ENCODE measurements at regions not wholly inside any gene's neighbourhood (a gene's known extent, or its start where the extent isn't known, plus 50 kb on each side); places are given as distances from the start of the nearest gene placed in this dataset.

- in situ Hi-C loops (cut with HindIII; ENCODE audit: low pct_unique_long_range_greater_than_20kb, low sequenced_read_pairs), result no loop called here
- DNase-seq (ENCODE audit: low read depth), result no peak
Measured at GRCh38 chr5:4233671-4234070, 638.0 kb downstream of the IRX1 start.

DNA sequence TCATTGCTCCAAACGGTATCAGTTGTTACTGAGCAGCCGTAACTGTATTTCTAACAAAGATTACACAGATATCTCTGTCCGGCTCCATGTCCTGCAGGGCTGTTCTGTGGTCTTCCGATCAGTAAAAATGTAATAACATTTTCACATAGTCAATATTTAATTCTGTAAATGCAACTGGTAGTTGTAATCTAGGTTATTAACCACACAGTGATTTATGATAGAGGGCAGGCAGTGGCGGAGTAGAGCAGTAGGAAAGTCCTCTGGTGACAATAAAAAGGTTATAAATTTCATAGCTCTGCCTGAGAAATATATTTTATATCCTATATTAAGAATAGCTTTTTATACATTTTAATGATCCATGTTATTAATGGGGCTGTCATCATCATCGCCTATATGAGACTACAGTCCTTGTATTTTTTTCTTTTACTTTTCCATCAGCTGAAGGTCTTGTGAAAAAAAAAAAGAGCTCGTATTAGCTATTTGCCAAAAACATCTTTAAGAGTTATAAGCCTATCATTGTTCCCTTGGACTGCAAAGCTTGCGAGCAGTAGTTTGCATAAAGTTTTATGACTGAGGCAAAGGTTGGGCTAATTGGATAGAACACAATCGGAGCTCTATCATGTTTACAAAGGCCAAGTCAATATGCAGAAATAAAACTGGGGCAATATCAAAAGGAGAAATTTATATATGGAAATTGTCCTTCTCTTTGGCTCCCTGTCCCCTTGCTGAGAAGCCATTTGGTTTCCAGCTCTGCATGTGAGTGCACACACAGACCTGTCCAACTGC lies 648.0 kb downstream of the IRX1 start:
- no peak for DNase-seq (ENCODE audit: low read depth)
- in situ Hi-C loops (cut with HindIII; ENCODE audit: low pct_unique_long_range_greater_than_20kb, low sequenced_read_pairs), result no loop called here

GRCh38 chr5:4244306-4244705 lies 648.7 kb downstream of the IRX1 start:
- DNase-seq (ENCODE audit: low read depth), result no peak
- in situ Hi-C loops (cut with HindIII; ENCODE audit: low pct_unique_long_range_greater_than_20kb, low sequenced_read_pairs), result no loop called here

DNA sequence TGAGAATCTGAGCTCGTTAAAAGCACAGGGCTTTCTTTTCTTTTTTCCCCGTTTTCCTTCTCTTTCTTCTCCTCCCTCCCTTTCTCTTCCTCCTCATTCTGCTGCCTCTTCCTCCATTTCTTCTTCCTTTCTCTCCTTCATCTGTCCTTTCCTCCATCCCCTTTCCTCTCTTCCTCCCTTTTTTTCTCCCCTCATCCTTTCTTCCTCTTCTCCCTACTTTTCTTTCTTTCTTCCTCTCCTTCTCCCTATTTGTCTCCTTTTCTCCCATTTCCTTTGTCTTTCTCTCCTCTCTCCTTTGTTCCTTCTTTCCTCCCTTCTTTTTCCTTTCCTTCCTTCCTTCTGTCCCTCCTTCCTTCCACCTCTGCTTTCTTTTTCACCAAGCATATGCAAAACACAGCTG lies 649.4 kb downstream of the IRX1 start:
- in situ Hi-C loops (cut with HindIII; ENCODE audit: low pct_unique_long_range_greater_than_20kb, low sequenced_read_pairs), result no loop called here

DNA sequence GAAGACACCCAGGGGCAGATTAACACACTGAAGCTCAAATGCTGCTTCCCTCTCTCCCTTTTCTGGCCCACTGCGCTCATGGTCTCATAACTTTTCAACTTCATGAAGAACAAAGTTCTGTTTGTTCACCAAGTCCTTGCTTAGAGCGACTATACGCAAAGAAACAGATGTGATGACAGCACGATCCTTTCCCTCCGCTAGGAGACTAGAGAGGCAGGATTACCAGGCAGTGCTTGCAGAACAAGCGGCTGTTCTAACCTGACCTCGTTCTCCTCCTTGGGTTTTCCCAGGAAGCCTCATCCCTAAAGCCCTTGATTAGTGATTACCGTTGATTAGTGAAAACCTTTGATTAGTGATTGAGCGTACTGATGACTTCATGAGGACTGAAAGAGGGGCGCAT lies 649.9 kb downstream of the IRX1 start:
- in situ Hi-C loops (cut with HindIII; ENCODE audit: low pct_unique_long_range_greater_than_20kb, low sequenced_read_pairs), result no loop called here
- no peak for DNase-seq (ENCODE audit: low read depth)

More for the DNA sequence above, 649.4 kb downstream of the IRX1 start:
- DNase-seq (ENCODE audit: low read depth), result no peak

GRCh38 chr5:4246447-4246846 lies 650.8 kb downstream of the IRX1 start:
- in situ Hi-C loops (cut with HindIII; ENCODE audit: low pct_unique_long_range_greater_than_20kb, low sequenced_read_pairs), result no loop called here
- DNase-seq (ENCODE audit: low read depth), result no peak

DNA sequence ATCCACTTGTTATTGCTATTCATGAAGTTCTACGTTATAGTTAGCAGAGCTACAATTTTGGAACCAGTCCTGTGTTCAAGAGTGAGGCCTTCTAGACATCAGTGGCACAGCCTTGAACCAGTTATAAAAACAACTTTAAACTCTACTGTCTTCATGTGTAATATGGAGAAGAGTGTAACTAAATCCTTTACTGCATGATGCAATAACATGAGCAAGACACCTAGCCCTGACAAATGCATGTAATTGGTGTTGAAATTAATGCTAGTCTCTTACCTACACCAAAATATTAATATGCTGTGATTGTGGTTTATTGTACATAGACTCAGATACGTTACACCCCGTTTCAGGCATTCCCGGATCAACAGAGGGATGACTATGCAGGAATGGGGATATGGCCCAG lies 654.6 kb downstream of the IRX1 start:
- in situ Hi-C loops (cut with HindIII; ENCODE audit: low pct_unique_long_range_greater_than_20kb, low sequenced_read_pairs), result no loop called here
- DNase-seq (ENCODE audit: low read depth), result no peak

DNA sequence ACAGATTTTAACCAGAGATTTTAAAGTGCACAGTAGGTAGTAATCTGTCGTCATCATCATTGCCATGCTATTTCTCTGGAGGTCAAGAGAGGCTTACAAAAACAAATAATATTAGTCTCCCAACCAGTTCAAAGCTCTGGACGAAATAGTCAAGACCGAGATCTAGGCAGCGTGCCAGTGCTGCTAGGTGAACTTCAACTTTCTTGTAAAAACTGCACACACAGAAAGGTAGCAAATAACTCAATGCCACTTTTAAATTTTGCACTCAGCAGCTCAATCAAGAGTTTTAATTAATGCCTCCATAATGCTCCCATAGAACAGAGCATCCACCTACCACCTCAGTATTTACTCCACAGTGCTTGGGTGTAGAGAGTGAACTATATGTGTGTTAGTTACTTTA lies 656.8 kb downstream of the IRX1 start:
- no peak for DNase-seq (ENCODE audit: low read depth)
- in situ Hi-C loops (cut with HindIII; ENCODE audit: low pct_unique_long_range_greater_than_20kb, low sequenced_read_pairs), result no loop called here

GRCh38 chr5:4254736-4255135 lies 659.1 kb downstream of the IRX1 start:
- DNase-seq (ENCODE audit: low read depth), result no peak
- in situ Hi-C loops (cut with HindIII; ENCODE audit: low pct_unique_long_range_greater_than_20kb, low sequenced_read_pairs), result no loop called here

DNA sequence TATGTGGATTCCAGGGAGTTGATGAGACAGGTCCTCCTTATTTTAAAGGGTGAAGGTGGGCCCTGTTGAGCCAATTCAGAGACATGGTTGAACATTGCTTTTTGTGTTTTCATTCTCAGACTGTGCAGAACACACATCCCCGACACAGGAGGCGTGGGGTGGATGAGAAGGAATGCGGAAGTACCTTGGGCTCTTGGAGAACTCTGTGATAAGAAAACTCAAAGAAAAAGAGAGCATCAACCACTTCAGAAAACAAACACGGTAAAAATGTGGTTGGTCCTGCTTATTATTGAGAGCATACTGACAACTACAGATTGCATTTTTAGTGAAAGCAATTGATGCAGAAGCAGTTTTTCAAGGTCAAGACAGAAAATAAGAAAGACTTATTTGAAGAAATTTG lies 659.8 kb downstream of the IRX1 start:
- in situ Hi-C loops (cut with HindIII; ENCODE audit: low pct_unique_long_range_greater_than_20kb, low sequenced_read_pairs), result no loop called here
- DNase-seq (ENCODE audit: low read depth), result no peak

DNA sequence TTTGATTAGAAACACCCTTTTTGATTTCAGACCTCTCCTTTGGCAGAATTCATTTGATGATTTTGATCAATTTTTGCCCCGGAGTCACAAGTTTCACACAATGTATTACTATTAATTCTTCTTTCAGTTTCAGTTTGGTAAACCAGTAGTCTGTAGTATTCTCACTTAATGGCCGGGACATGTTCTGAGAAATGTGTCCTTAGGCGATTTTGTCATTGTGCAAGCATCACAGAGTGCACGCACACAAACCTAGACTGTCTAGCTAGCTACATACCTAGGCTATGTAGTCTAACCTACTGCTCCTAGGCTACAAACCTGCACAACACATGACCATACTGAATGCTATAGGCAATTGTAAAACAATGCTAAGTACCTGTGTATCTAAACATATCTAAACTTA lies 662.5 kb downstream of the IRX1 start:
- in situ Hi-C loops (cut with HindIII; ENCODE audit: low pct_unique_long_range_greater_than_20kb, low sequenced_read_pairs), result no loop called here
- no peak for DNase-seq (ENCODE audit: low read depth)

- no peak for DNase-seq (ENCODE audit: low read depth)
- in situ Hi-C loops (cut with HindIII; ENCODE audit: low pct_unique_long_range_greater_than_20kb, low sequenced_read_pairs), result no loop called here
Measured at GRCh38 chr5:4271193-4271592, 675.6 kb downstream of the IRX1 start.

DNA sequence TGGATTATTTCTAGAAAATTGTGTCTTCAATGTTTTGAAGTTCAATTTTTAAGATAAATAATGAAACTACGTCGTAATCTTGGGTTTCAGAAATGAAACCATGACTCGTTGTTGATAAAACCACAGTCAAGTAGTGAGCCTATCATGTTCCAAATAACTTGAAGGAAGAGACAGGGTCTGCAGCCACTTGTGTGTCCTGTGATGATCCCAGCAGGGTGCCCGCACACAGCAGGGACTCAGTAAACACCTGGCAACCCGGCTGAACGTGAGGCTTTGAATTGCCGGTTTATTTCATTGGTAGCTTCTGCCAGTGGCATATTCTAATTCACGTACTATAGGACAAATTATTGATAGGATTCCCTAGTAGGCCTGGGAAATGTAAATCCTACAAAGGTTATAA lies 679.6 kb downstream of the IRX1 start:
- in situ Hi-C loops (cut with HindIII; ENCODE audit: low pct_unique_long_range_greater_than_20kb, low sequenced_read_pairs), result no loop called here
- DNase-seq (ENCODE audit: low read depth), result no peak

- no peak for DNase-seq (ENCODE audit: low read depth)
- in situ Hi-C loops (cut with HindIII; ENCODE audit: low pct_unique_long_range_greater_than_20kb, low sequenced_read_pairs), result no loop called here
Measured at GRCh38 chr5:4294878-4295277, 699.2 kb downstream of the IRX1 start.

DNA sequence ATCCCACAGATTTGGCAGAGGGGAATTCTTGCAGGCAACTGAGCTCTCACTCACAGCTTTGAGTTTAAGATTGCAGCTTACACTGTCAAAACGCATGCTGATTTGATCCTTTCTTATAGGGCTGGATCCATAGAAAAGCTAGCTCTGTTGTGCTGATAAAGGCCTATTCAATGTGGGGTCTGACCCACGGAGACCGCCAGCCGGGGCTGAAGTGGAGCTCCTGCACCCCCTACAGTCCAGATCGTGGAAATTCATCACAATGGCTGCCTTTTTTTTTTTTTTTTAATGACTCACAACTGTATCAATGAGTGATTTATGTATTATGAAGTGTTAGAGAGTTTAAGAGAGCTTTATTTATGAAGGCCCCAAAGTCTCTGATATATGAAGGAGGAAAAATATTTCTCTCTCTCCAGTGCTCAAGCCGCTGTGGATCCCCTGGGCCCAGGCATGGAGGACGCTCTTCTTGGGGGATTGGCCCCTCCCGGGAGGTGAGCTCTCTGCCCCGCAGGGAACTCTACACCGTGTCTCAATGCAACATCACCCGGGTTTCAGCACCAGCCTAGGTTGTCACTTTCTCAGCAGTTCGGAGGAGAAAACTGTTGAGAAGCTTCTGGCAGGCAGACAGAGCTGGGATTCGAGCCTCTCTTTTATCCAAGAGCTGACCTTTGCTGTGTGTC lies 700.2 kb downstream of the IRX1 start:
- DNase-seq (ENCODE audit: low read depth), result peak; percentile 5
- in situ Hi-C loops (cut with HindIII; ENCODE audit: low pct_unique_long_range_greater_than_20kb, low sequenced_read_pairs), result no loop called here

- in situ Hi-C loops (cut with HindIII; ENCODE audit: low pct_unique_long_range_greater_than_20kb, low sequenced_read_pairs), result no loop called here
- no peak for DNase-seq (ENCODE audit: low read depth)
Measured at GRCh38 chr5:4306057-4306456, 710.4 kb downstream of the IRX1 start.

DNA sequence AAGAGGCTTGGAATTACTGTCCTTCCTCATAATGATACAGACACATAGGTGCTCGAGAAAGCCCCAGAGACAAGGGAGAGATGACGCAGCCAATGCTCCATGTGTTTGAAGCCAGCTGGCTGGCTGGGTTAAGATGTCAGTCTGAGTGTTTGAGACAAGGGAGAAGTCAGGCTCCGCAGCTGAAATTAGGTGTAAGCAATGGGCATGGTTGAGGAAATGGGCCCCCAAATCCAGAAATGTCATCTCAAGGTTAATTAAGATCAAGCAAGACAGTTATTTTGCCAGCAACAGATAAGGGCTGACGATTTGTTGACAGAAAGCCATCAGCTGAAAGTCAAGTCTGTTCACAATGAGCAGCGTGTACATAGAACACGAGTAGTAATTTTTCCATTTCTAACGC lies 713.4 kb downstream of the IRX1 start:
- in situ Hi-C loops (cut with HindIII; ENCODE audit: low pct_unique_long_range_greater_than_20kb, low sequenced_read_pairs), result no loop called here
- DNase-seq (ENCODE audit: low read depth), result no peak

- in situ Hi-C loops (cut with HindIII; ENCODE audit: low pct_unique_long_range_greater_than_20kb, low sequenced_read_pairs), result no loop called here
Measured at GRCh38 chr5:4313138-4313537, 717.5 kb downstream of the IRX1 start.

GRCh38 chr5:4319478-4320128 lies 724.0 kb downstream of the IRX1 start:
- no peak for DNase-seq (ENCODE audit: low read depth)
- in situ Hi-C loops (cut with HindIII; ENCODE audit: low pct_unique_long_range_greater_than_20kb, low sequenced_read_pairs), result no loop called here

More at GRCh38 chr5:4313138-4313537, 717.5 kb downstream of the IRX1 start:
- DNase-seq (ENCODE audit: low read depth), result peak; percentile 43
